Spleen (tissue), 11 donors: ENCODE measurements at regions not wholly inside any gene's neighbourhood (a gene's known extent, or its start where the extent isn't known, plus 50 kb on each side); places are given as distances from the start of the nearest gene placed in this dataset.

Source experiments
- DNase-seq: peaks from one replicate; pipeline ENCODE4 v3.0.0-alpha.2; 2020
- H3K27ac ChIP-seq, 8 donors: fragments of 200-600 bp; sonication (generic) in 7 of 8; 1 replicate in 4 of 8; 2 replicates in 4 of 8; pipeline versions ENCODE4 v1.5.0 to v1.8.0; 2016 to 2021; ENCODE audit warnings: inconsistent platforms in 4 of 8, mild to moderate bottlenecking in 4 of 8, moderate library complexity in 1 of 8
- H3K27me3 ChIP-seq, 7 donors: fragments of 200-600 bp; sonication (generic) in 6 of 7; replicated peaks in 1 of 7; 1 replicate in 4 of 7; 2 replicates in 3 of 7; pipeline versions ENCODE4 v1.5.0 to v1.8.0; 2016 to 2021; ENCODE audit warnings: inconsistent platforms in 3 of 7, mild to moderate bottlenecking in 1 of 7
- H3K36me3 ChIP-seq, 6 donors: fragments of 200-600 bp; sonication (generic) in 5 of 6; 1 replicate in 4 of 6; 2 replicates in 2 of 6; pipeline versions ENCODE4 v1.5.0 to v1.8.0; 2016 to 2021; ENCODE audit warnings: inconsistent platforms in 2 of 6
- H3K4me1 ChIP-seq, 6 donors: fragments of 200-600 bp; sonication (generic) in 5 of 6; 1 replicate in 3 of 6; 2 replicates in 3 of 6; pipeline versions ENCODE4 v1.5.0 to v1.8.0; 2016 to 2021; ENCODE audit warnings: inconsistent platforms in 3 of 6
- H3K4me3 ChIP-seq, 8 donors: fragments of 200-600 bp; sonication (generic) in 7 of 8; 1 replicate in 4 of 8; 2 replicates in 4 of 8; pipeline versions ENCODE4 v1.5.0 to v1.8.0; 2016 to 2021; ENCODE audit warnings: inconsistent platforms in 4 of 8, mild to moderate bottlenecking in 4 of 8, moderate library complexity in 2 of 8
- H3K9me3 ChIP-seq, 8 donors: fragments of 200-600 bp; sonication (generic) in 7 of 8; 1 replicate in 4 of 8; 2 replicates in 4 of 8; pipeline versions ENCODE4 v1.5.0 to v1.8.0; 2016 to 2021; ENCODE audit warnings: inconsistent platforms in 4 of 8
- CTCF ChIP-seq, 11 experiments: fragments of 200-600 bp in 7 of 11; fragments of 450-650 bp in 4 of 11; sonication (generic) in 4 of 11; IDR thresholded peaks in 8 of 11; conservative IDR thresholded peaks in 3 of 11; 1 replicate in 7 of 11; 2 replicates in 4 of 11; pipeline versions ENCODE4 v1.4.0 to v1.8.0; 2016 to 2021; ENCODE audit warnings: antibody characterized with exemption in 11 of 11, inconsistent platforms in 4 of 11, mild to moderate bottlenecking in 1 of 11
- POLR2A ChIP-seq, 3 donors: fragments of 450-650 bp; IDR thresholded peaks; one replicate each; pipeline ENCODE4 v1.5.1; 2017; ENCODE audit warnings: antibody characterized with exemption in 3 of 3, mild to moderate bottlenecking in 1 of 3
- POLR2AphosphoS5 ChIP-seq, 3 donors: sonication (generic); formaldehyde crosslinking; IDR thresholded peaks; one replicate each; pipeline ENCODE4 v1.5.1; 2017; ENCODE audit warnings: antibody characterized with exemption in 3 of 3
- WGBS, 5 donors: extraction: QIAGEN DNeasy Blood & Tissue Kit in 3 of 5; methylation state at CpG; one replicate each; pipeline versions ENCODE4 v1.1.5 to v1.1.7; 2013 to 2018; 5-methylcytosine and 5-hydroxymethylcytosine counted together
- intact Hi-C: fragments of 100-400 bp; cut with DNase I; formaldehyde crosslinking; loops from one replicate; pipeline ENCODE4 v1.15.0; 2023; ENCODE audit warnings: low total_unique reads
- donor health status: healthy with polysubstance abuse.
- donor health status: DM: no; HTN: no; CAD: no; lungs with moderate emphysema.
- donor health status: DM: no; HTN: no; CAD: no.
- donor health status: Bipolar disorder and iron deficiency.
- donor health status: healthy.
- donor health status: DM: no; HTN: no; CAD: no.
- donor health status: DM: yes; HTN: yes; CAD: no.

GRCh38 chr13:59305896-59306295 is 857.8 kb downstream of the DIAPH3 start:
- intact Hi-C loops, result no loop called here
- H3K4me3 ChIP-seq, result no peak overlapping the region
- no peak for DNase-seq
- no peak overlapping the region for H3K27ac ChIP-seq
- 80 to 99% (median 92%) methylated on average over 4 of the region's 4 CpGs for WGBS, 5 donors
- no peaks in the 10 kb centered on the region for H3K27me3 ChIP-seq
- TF ChIP-seq POLR2AphosphoS5 (IDR thresholded peaks at IDR 0.05), result no peak
- TF ChIP-seq CTCF (IDR thresholded peaks at IDR 0.05 in 8 of 11, conservative IDR thresholded peaks at IDR 0.05 in 3 of 11), result no peak
- no peak for TF ChIP-seq POLR2A (IDR thresholded peaks at IDR 0.05)
- no peaks in the 10 kb centered on the region for H3K9me3 ChIP-seq
- no peaks in the 10 kb centered on the region for H3K36me3 ChIP-seq
- no peaks in the 10 kb centered on the region for H3K4me1 ChIP-seq

- peaks cover 0 to 12% (median 0%) of the 10 kb centered on the region in 8 donors for H3K9me3 ChIP-seq
- H3K27ac ChIP-seq, result no peak overlapping the region
- H3K27me3 ChIP-seq, result no peaks in the 10 kb centered on the region
- TF ChIP-seq CTCF (IDR thresholded peaks at IDR 0.05 in 8 of 11, conservative IDR thresholded peaks at IDR 0.05 in 3 of 11) (no peak), POLR2AphosphoS5 (IDR thresholded peaks at IDR 0.05) (no peak), POLR2A (IDR thresholded peaks at IDR 0.05) (no peak)
- no peak for DNase-seq
- H3K4me1 ChIP-seq, result no peaks in the 10 kb centered on the region
- no peak overlapping the region for H3K4me3 ChIP-seq
- H3K36me3 ChIP-seq, result no peaks in the 10 kb centered on the region
- intact Hi-C loops, result no loop called here
- WGBS, 5 donors, result 83 to 95% (median 90%) methylated on average over 3 of the region's 3 CpGs
These were observed 851.0 kb downstream of the DIAPH3 start for GRCh38 chr13:59312776-59313175.

- H3K27ac ChIP-seq, result peak overlapping the region in 4 of 8 donors; percentile 23 to 70 (median 44)
- peaks cover 0 to 11% (median 0%) of the 10 kb centered on the region in 8 donors for H3K9me3 ChIP-seq
- no peaks in the 10 kb centered on the region for H3K36me3 ChIP-seq
- DNase-seq, result no peak
- WGBS, 5 donors, result 50 to 59% (median 52%) methylated on average over 4 of the region's 4 CpGs
- peaks cover 0 to 9% (median 0%) of the 10 kb centered on the region in 6 donors for H3K4me1 ChIP-seq
- H3K4me3 ChIP-seq, result no peak overlapping the region
- intact Hi-C loops, result no loop called here
- TF ChIP-seq POLR2AphosphoS5 (IDR thresholded peaks at IDR 0.05), result no peak
- TF ChIP-seq POLR2A (IDR thresholded peaks at IDR 0.05), result no peak
- TF ChIP-seq CTCF (IDR thresholded peaks at IDR 0.05 in 8 of 11, conservative IDR thresholded peaks at IDR 0.05 in 3 of 11), result peak in 9 of 11 experiments; percentile 30 to 73 (median 56)
- H3K27me3 ChIP-seq, result no peaks in the 10 kb centered on the region
These were observed 845.3 kb downstream of the DIAPH3 start for GRCh38 chr13:59318320-59318930.

- TF ChIP-seq POLR2A (IDR thresholded peaks at IDR 0.05), result no peak
- no peak for TF ChIP-seq POLR2AphosphoS5 (IDR thresholded peaks at IDR 0.05)
- no peak for TF ChIP-seq CTCF (IDR thresholded peaks at IDR 0.05 in 8 of 11, conservative IDR thresholded peaks at IDR 0.05 in 3 of 11)
- Histone ChIP-seq H3K27ac (peak overlapping the region in 7 of 8 donors; percentile 15 to 70 (median 55)), H3K27me3 (no peaks in the 10 kb centered on the region), H3K36me3 (no peaks in the 10 kb centered on the region), H3K4me3 (no peak overlapping the region), H3K9me3 (peaks cover 0 to 3% (median 0%) of the 10 kb centered on the region in 8 donors), H3K4me1 (peaks cover 0 to 9% (median 0%) of the 10 kb centered on the region in 6 donors)
- no peak for DNase-seq
- intact Hi-C loops, result no loop called here
- WGBS, 5 donors, result 59 to 83% (median 72%) methylated on average over 3 of the region's 3 CpGs
These were observed 844.5 kb downstream of the DIAPH3 start for GRCh38 chr13:59319276-59319675.
